ENCODE measurements at regions not wholly inside any gene's neighbourhood (a gene's known extent, or its start where the extent isn't known, plus 50 kb on each side); places are given as distances from the start of the nearest gene placed in this dataset.
"Not testable (repeated sequence)": the region's sequence is repeated elsewhere in the genome, so short reads cannot be mapped to it uniquely, and the experiment has no call there.

- no peak for DNase-seq (ENCODE audit: low read depth in 1 of 2, low spot score in 1 of 2)
Measured at GRCh38 chr3:182124716-182125115, 413.0 kb downstream of the SOX2 start.

GRCh38 chr3:182129740-182130139 is 418.0 kb downstream of the SOX2 start:
- DNase-seq (ENCODE audit: low read depth in 1 of 2, low spot score in 1 of 2), result no peak

GRCh38 chr3:182133752-182134151 is 422.0 kb downstream of the SOX2 start:
- no peak for DNase-seq (ENCODE audit: low read depth in 1 of 2, low spot score in 1 of 2)

- no peak for DNase-seq (ENCODE audit: low read depth in 1 of 2, low spot score in 1 of 2)
Measured at GRCh38 chr3:182135056-182135455, 423.3 kb downstream of the SOX2 start.

- DNase-seq (ENCODE audit: low read depth in 1 of 2, low spot score in 1 of 2), result no peak
Measured at GRCh38 chr3:182136008-182136910, 424.5 kb downstream of the SOX2 start.

GRCh38 chr3:182138393-182138792 is 426.7 kb downstream of the SOX2 start:
- DNase-seq (ENCODE audit: low read depth in 1 of 2, low spot score in 1 of 2), result no peak

GRCh38 chr3:182139627-182140357 is 428.1 kb downstream of the SOX2 start:
- DNase-seq (ENCODE audit: low read depth in 1 of 2, low spot score in 1 of 2), result no peak

GRCh38 chr3:182142928-182143327 is 431.2 kb downstream of the SOX2 start:
- no peak for DNase-seq (ENCODE audit: low read depth in 1 of 2, low spot score in 1 of 2)

GRCh38 chr3:182143903-182144302 is 432.2 kb downstream of the SOX2 start:
- DNase-seq (ENCODE audit: low read depth in 1 of 2, low spot score in 1 of 2), result no peak

- DNase-seq (ENCODE audit: low read depth in 1 of 2, low spot score in 1 of 2), result no peak
Measured at GRCh38 chr3:182148360-182148759, 436.6 kb downstream of the SOX2 start.

GRCh38 chr3:182149594-182149993 is 437.9 kb downstream of the SOX2 start:
- DNase-seq (ENCODE audit: low read depth in 1 of 2, low spot score in 1 of 2), result no peak

GRCh38 chr3:182156326-182156725 is 444.6 kb downstream of the SOX2 start:
- not testable (repeated sequence) for DNase-seq (ENCODE audit: low read depth in 1 of 2, low spot score in 1 of 2)

GRCh38 chr3:182165234-182165633 is 453.5 kb downstream of the SOX2 start:
- no peak for DNase-seq (ENCODE audit: low read depth in 1 of 2, low spot score in 1 of 2)

GRCh38 chr3:182172534-182172933 is 460.8 kb downstream of the SOX2 start:
- no peak for DNase-seq (ENCODE audit: low read depth in 1 of 2, low spot score in 1 of 2)

- no peak for DNase-seq (ENCODE audit: low read depth in 1 of 2, low spot score in 1 of 2)
Measured at GRCh38 chr3:182178488-182179200, 466.9 kb downstream of the SOX2 start.

- DNase-seq (ENCODE audit: low read depth in 1 of 2, low spot score in 1 of 2), result no peak
Measured at GRCh38 chr3:182179631-182180030, 467.9 kb downstream of the SOX2 start.

- no peak for DNase-seq (ENCODE audit: low read depth in 1 of 2, low spot score in 1 of 2)
Measured at GRCh38 chr3:182180654-182181385, 469.1 kb downstream of the SOX2 start.

GRCh38 chr3:182182531-182182968 is 470.8 kb downstream of the SOX2 start:
- DNase-seq (ENCODE audit: low read depth in 1 of 2, low spot score in 1 of 2), result no peak

GRCh38 chr3:182183716-182184430 is 472.1 kb downstream of the SOX2 start:
- no peak for DNase-seq (ENCODE audit: low read depth in 1 of 2, low spot score in 1 of 2)

GRCh38 chr3:182185313-182185712 is 473.6 kb downstream of the SOX2 start:
- no peak for DNase-seq (ENCODE audit: low read depth in 1 of 2, low spot score in 1 of 2)

Data from activated T-helper 1 cell treated with anti-CD3 and anti-CD28 coated beads, Interleukin-2, amount 50 U/mL, for 16 hours (primary cell).